ENCODE measurements at regions not wholly inside any gene's neighbourhood (a gene's known extent, or its start where the extent isn't known, plus 50 kb on each side); places are given as distances from the start of the nearest gene placed in this dataset.
A peak's percentile ranks its signal among the peaks of the same experiment; 100 is the strongest.
"Not testable (repeated sequence)": the region's sequence is repeated elsewhere in the genome, so short reads cannot be mapped to it uniquely, and the experiment has no call there.

GRCh38 chr4:57211131-57211530, 100.9 kb upstream of the IGFBP7 start:
- DNase-seq (ENCODE audit: extremely low read depth, low read depth, low spot score): no peak

GRCh38 chr4:57206172-57206571, 96.0 kb upstream of the IGFBP7 start:
- DNase-seq (ENCODE audit: extremely low read depth, low read depth, low spot score): no peak

GRCh38 chr4:57205580-57205979, 95.4 kb upstream of the IGFBP7 start:
- no peak for DNase-seq (ENCODE audit: extremely low read depth, low read depth, low spot score)

- no peak for DNase-seq (ENCODE audit: extremely low read depth, low read depth, low spot score)
Measured at GRCh38 chr4:57200799-57201327, 90.7 kb upstream of the IGFBP7 start.

- DNase-seq (ENCODE audit: extremely low read depth, low read depth, low spot score): no peak
Measured at GRCh38 chr4:57199267-57199666, 89.1 kb upstream of the IGFBP7 start.

- DNase-seq (ENCODE audit: extremely low read depth, low read depth, low spot score): no peak
Measured at GRCh38 chr4:57195622-57196021, 85.4 kb upstream of the IGFBP7 start.

GRCh38 chr4:57194068-57194611, 84.0 kb upstream of the IGFBP7 start:
- DNase-seq (ENCODE audit: extremely low read depth, low read depth, low spot score): no peak

- DNase-seq (ENCODE audit: extremely low read depth, low read depth, low spot score): no peak
Measured at GRCh38 chr4:57193209-57193810, 83.1 kb upstream of the IGFBP7 start.

GRCh38 chr4:57191523-57192034, 81.4 kb upstream of the IGFBP7 start:
- DNase-seq (ENCODE audit: extremely low read depth, low read depth, low spot score): no peak

- no peak for DNase-seq (ENCODE audit: extremely low read depth, low read depth, low spot score)
Measured at GRCh38 chr4:57190601-57191481, 80.7 kb upstream of the IGFBP7 start.

GRCh38 chr4:57187246-57187645, 77.1 kb upstream of the IGFBP7 start:
- no peak for DNase-seq (ENCODE audit: extremely low read depth, low read depth, low spot score)

GRCh38 chr4:57184378-57185029, 74.3 kb upstream of the IGFBP7 start:
- no peak for DNase-seq (ENCODE audit: extremely low read depth, low read depth, low spot score)

GRCh38 chr4:57182132-57182874, 72.1 kb upstream of the IGFBP7 start:
- DNase-seq (ENCODE audit: extremely low read depth, low read depth, low spot score): no peak

- not testable (repeated sequence) for DNase-seq (ENCODE audit: extremely low read depth, low read depth, low spot score)
Measured at GRCh38 chr4:57173136-57173535, 63.0 kb upstream of the IGFBP7 start.

- DNase-seq (ENCODE audit: extremely low read depth, low read depth, low spot score): no peak
Measured at GRCh38 chr4:57172065-57172464, 61.9 kb upstream of the IGFBP7 start.

- DNase-seq (ENCODE audit: extremely low read depth, low read depth, low spot score): no peak
Measured at GRCh38 chr4:57168982-57169381, 58.8 kb upstream of the IGFBP7 start.

GRCh38 chr4:57163530-57164459, 53.6 kb upstream of the IGFBP7 start:
- peak; percentile 48 for DNase-seq (ENCODE audit: extremely low read depth, low read depth, low spot score)

GRCh38 chr4:57162499-57163019, 52.4 kb upstream of the IGFBP7 start:
- no peak for DNase-seq (ENCODE audit: extremely low read depth, low read depth, low spot score)

Measured in glomerular endothelial cell (primary cell).